ENCODE measurements at regions not wholly inside any gene's neighbourhood (a gene's known extent, or its start where the extent isn't known, plus 50 kb on each side); places are given as distances from the start of the nearest gene placed in this dataset.

DNA sequence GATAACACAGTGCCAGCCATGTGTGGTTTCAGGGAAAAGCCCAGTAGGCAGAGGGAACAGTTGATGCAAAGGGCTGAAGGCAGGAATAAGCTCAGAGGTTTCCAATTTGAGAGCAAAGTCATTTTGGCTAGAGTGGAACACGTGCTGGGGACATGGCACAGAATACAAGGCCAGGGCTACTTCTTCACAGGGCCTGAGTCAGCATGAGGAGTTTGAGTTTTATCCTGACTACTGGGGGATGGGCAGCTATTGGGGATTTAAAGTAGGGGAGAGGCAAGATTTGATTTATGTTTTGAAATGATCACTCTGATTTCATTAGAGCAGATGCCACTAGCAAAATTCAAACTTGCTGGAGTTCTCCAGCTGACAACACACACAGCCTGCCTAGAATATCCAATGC lies 241.1 kb upstream of the CSF3R start:
- TF ChIP-seq, protein P1, sequence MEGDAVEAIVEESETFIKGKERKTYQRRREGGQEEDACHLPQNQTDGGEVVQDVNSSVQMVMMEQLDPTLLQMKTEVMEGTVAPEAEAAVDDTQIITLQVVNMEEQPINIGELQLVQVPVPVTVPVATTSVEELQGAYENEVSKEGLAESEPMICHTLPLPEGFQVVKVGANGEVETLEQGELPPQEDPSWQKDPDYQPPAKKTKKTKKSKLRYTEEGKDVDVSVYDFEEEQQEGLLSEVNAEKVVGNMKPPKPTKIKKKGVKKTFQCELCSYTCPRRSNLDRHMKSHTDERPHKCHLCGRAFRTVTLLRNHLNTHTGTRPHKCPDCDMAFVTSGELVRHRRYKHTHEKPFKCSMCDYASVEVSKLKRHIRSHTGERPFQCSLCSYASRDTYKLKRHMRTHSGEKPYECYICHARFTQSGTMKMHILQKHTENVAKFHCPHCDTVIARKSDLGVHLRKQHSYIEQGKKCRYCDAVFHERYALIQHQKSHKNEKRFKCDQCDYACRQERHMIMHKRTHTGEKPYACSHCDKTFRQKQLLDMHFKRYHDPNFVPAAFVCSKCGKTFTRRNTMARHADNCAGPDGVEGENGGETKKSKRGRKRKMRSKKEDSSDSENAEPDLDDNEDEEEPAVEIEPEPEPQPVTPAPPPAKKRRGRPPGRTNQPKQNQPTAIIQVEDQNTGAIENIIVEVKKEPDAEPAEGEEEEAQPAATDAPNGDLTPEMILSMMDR (IDR thresholded peaks at IDR 0.05): no peak
- no peak for TF ChIP-seq POLR2A (IDR thresholded peaks at IDR 0.05)

All from esophagus squamous epithelium (tissue), 4 donors.